GM12864 (cell line): ENCODE measurements at regions not wholly inside any gene's neighbourhood (a gene's known extent, or its start where the extent isn't known, plus 50 kb on each side); places are given as distances from the start of the nearest gene placed in this dataset.

Experiments used
- DNase-seq: peaks from one replicate; pipeline ENCODE4 v3.0.0-alpha.2; 2011; ENCODE audit warnings: low read depth
- H3K4me3 ChIP-seq: 2 replicates; pipeline ENCODE4 v1.5.1; 2011; ENCODE audit warnings: mild to moderate bottlenecking, low read depth, low read length, control low read depth
- CTCF ChIP-seq: IDR thresholded peaks from 2 replicates; pipeline ENCODE4 v1.5.1; 2011; ENCODE audit warnings: low read depth, mild to moderate bottlenecking, moderate library complexity, low read length, control low read depth, inconsistent platforms; ENCODE audit errors: missing control alignments

GRCh38 chr15:70501849-70502248, 261.5 kb downstream of the UACA start:
- no peak for TF ChIP-seq CTCF
- DNase-seq, result no peak
- no peak overlapping the region for H3K4me3 ChIP-seq

- TF ChIP-seq CTCF, result no peak
- H3K4me3 ChIP-seq, result no peak overlapping the region
- DNase-seq, result no peak
Measured at GRCh38 chr15:70501121-70501727, 262.1 kb downstream of the UACA start.

- no peak overlapping the region for H3K4me3 ChIP-seq
- DNase-seq, result no peak
- no peak for TF ChIP-seq CTCF
Measured at GRCh38 chr15:70499791-70500190, 263.6 kb downstream of the UACA start.

GRCh38 chr15:70498096-70498626, 265.2 kb downstream of the UACA start:
- TF ChIP-seq CTCF, result no peak
- H3K4me3 ChIP-seq, result no peak overlapping the region
- no peak for DNase-seq

- TF ChIP-seq CTCF, result no peak
- no peak for DNase-seq
- H3K4me3 ChIP-seq, result no peak overlapping the region
Measured at GRCh38 chr15:70497661-70498060, 265.7 kb downstream of the UACA start.

GRCh38 chr15:70495991-70496599, 267.3 kb downstream of the UACA start:
- no peak for DNase-seq
- no peak for TF ChIP-seq CTCF

More at GRCh38 chr15:70495991-70496599, 267.3 kb downstream of the UACA start:
- no peak overlapping the region for H3K4me3 ChIP-seq
